ENCODE measurements at regions not wholly inside any gene's neighbourhood (a gene's known extent, or its start where the extent isn't known, plus 50 kb on each side); places are given as distances from the start of the nearest gene placed in this dataset.

GRCh38 chr9:113728989-113729388 lies 147.1 kb upstream of the ZNF618 start (continued):
- TF ChIP-seq ASH2L (IDR thresholded peaks at IDR 0.05; ENCODE audit: low read length) (no peak), HDAC2 (IDR thresholded peaks at IDR 0.05; ENCODE audit: borderline replicate concordance in 1 of 2, low read depth in 2 of 2, low read length in 2 of 2) (no peak), BCL11A (IDR thresholded peaks at IDR 0.05; ENCODE audit: low read depth in 2 of 2, low read length in 2 of 2) (no peak)
